ENCODE measurements at regions not wholly inside any gene's neighbourhood (a gene's known extent, or its start where the extent isn't known, plus 50 kb on each side); places are given as distances from the start of the nearest gene placed in this dataset.

DNA sequence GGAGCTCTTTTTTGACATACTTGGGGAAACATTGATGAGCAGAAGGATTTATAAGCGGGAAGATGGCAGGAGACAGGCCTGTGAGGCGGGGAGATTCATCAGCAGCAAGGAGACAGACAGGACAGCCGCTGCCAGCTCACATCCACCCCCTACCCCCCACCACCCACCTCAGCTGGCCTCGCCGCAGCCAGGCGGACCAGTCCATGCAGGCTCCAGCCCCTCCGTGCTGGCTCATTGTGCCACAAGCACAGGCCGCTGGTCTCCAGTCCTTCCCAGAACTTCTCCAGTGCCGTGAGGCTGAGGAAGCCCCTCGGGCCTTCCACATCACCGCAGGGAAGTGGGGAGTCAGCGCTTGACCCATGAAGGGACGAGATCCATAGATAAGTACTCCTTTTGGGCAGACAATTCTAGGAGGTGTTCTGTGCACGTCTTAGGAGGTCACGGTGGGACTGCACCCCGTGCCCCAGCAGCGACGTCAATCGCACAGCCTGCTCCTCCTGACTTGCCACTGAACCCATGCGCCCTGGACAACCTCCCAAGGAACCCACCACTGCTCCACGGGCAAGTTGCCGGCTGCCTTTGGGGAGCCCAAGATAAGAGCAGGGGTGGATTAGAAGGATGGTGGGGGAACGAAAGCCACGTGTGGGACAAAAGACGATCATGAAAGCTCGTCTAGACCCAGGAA lies 323.6 kb downstream of the C16orf95 start:
- no CpG with 5 or more reads among the region's 26 CpGs for WGBS (ENCODE audit: insufficient coverage, insufficient read length)
- H3K27me3 ChIP-seq (ENCODE audit: control insufficient read depth, insufficient read depth, low read length): no peaks in the 10 kb centered on the region

DNA sequence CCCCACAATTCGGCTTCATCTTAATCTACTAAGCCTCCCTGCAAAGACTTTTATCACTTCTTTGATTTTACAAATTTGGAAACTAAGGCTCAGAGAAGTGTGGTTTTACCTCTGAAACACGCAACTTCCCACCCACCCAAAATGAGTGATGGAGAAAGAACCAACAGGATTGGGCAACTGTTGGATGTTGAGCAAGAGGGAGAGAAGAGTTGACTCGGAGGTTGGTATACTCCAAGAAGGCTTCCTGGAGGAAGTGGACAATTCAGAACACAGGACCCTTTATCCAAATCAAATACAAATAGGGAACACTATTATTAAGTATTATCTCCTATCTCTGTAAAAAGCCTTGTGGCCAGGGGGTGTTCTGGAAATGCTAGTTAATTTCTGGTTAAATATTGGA lies 323.0 kb downstream of the C16orf95 start:
- no CpG with 5 or more reads among the region's 3 CpGs for WGBS (ENCODE audit: insufficient coverage, insufficient read length)
- Histone ChIP-seq H3K27me3 (ENCODE audit: control insufficient read depth, insufficient read depth, low read length) (no peaks in the 10 kb centered on the region), H3K9me3 (ENCODE audit: control insufficient read depth, insufficient read depth, low read length) (no peaks in the 10 kb centered on the region), H3K27ac (ENCODE audit: low read length) (no peak overlapping the region), H3K4me1 (ENCODE audit: control insufficient read depth, insufficient read depth, low read length) (no peaks in the 10 kb centered on the region), H3K36me3 (ENCODE audit: control insufficient read depth, insufficient read depth, low read length) (no peaks in the 10 kb centered on the region), H3K4me3 (ENCODE audit: low read length) (no peak overlapping the region)
- no peak for DNase-seq (ENCODE audit: low read depth, low spot score)

More for the DNA sequence above, 323.6 kb downstream of the C16orf95 start:
- DNase-seq (ENCODE audit: low read depth, low spot score): no peak
- Histone ChIP-seq H3K36me3 (ENCODE audit: control insufficient read depth, insufficient read depth, low read length) (no peaks in the 10 kb centered on the region), H3K4me3 (ENCODE audit: low read length) (no peak overlapping the region), H3K4me1 (ENCODE audit: control insufficient read depth, insufficient read depth, low read length) (no peaks in the 10 kb centered on the region), H3K9me3 (ENCODE audit: control insufficient read depth, insufficient read depth, low read length) (no peaks in the 10 kb centered on the region), H3K27ac (ENCODE audit: low read length) (no peak overlapping the region)

DNA sequence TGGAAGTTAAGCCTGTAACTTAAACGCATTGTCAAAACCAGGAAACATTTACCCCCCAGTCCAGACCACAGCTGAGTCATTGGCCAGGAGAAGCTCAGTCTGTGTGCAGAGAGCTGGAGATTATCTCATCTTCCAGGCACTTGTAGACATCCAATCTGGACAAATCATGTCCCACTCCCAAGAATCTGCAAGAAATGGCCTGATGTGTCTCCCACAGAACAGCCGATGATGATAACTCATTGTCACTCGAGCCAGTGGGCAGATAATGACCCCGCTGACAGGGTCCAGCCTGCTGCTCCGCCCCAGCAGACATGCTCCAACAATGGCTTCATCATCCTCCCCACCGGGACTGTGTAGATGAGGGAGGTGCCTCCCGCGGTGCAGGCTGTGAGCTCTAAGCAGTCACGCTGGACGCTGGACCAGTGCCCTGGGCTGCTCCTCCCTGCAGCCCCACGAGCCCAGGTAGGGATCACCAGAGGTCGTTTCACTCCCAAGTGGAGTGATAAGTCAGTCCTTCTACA lies 322.5 kb downstream of the C16orf95 start:
- WGBS (ENCODE audit: insufficient coverage, insufficient read length): no CpG with 5 or more reads among the region's 12 CpGs
- no peak for DNase-seq (ENCODE audit: low read depth, low spot score)
- H3K4me3 ChIP-seq (ENCODE audit: low read length): no peak overlapping the region
- H3K4me1 ChIP-seq (ENCODE audit: control insufficient read depth, insufficient read depth, low read length): no peaks in the 10 kb centered on the region
- H3K36me3 ChIP-seq (ENCODE audit: control insufficient read depth, insufficient read depth, low read length): no peaks in the 10 kb centered on the region
- H3K27ac ChIP-seq (ENCODE audit: low read length): no peak overlapping the region
- H3K27me3 ChIP-seq (ENCODE audit: control insufficient read depth, insufficient read depth, low read length): no peaks in the 10 kb centered on the region
- no peaks in the 10 kb centered on the region for H3K9me3 ChIP-seq (ENCODE audit: control insufficient read depth, insufficient read depth, low read length)

DNA sequence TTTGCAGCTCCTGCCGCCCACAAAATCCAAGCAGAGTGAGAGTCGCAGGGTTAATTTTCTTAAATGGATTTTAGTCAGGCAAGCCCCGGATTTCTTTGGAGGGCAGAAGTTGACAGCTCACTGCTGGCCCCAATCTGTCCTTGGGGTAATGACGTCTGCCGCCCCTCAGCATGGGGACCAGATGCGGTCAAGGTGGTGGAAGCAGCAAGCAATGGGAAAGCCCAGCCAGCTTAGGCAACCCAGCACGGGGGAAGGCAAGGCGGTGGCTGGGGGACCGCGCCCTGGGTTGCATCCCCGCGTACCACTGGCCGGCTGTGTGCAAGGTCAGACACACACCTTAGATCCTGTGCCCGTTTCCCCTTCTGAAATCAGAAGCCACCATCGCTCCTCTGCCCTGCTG lies 321.7 kb downstream of the C16orf95 start:
- H3K4me3 ChIP-seq (ENCODE audit: low read length): no peak overlapping the region
- H3K4me1 ChIP-seq (ENCODE audit: control insufficient read depth, insufficient read depth, low read length): no peaks in the 10 kb centered on the region
- H3K27ac ChIP-seq (ENCODE audit: low read length): no peak overlapping the region
- DNase-seq (ENCODE audit: low read depth, low spot score): no peak
- H3K36me3 ChIP-seq (ENCODE audit: control insufficient read depth, insufficient read depth, low read length): no peaks in the 10 kb centered on the region
- WGBS (ENCODE audit: insufficient coverage, insufficient read length): no CpG with 5 or more reads among the region's 15 CpGs
- no peaks in the 10 kb centered on the region for H3K27me3 ChIP-seq (ENCODE audit: control insufficient read depth, insufficient read depth, low read length)
- H3K9me3 ChIP-seq (ENCODE audit: control insufficient read depth, insufficient read depth, low read length): no peaks in the 10 kb centered on the region

DNA sequence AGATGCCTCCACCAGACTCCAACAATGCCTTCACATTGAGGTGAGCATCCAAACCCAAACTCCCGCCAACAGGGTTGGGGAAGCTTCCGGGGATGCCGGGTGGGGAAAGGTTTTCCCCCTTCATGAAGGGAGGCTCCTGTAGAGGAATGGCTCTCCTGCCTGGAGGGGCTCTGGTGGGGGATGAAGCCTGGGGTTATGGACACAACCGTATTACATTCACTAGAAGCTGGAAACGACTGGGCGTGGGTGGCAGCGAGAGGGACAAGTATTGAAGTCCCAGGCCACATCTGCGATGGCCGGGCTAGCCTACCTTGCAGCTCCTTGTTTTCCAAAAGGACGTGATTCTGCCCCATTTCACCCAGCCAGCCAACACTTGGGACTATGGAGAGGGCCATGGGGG lies 321.1 kb downstream of the C16orf95 start:
- H3K27ac ChIP-seq (ENCODE audit: low read length): no peak overlapping the region
- no peaks in the 10 kb centered on the region for H3K36me3 ChIP-seq (ENCODE audit: control insufficient read depth, insufficient read depth, low read length)
- no peaks in the 10 kb centered on the region for H3K4me1 ChIP-seq (ENCODE audit: control insufficient read depth, insufficient read depth, low read length)
- no peaks in the 10 kb centered on the region for H3K9me3 ChIP-seq (ENCODE audit: control insufficient read depth, insufficient read depth, low read length)
- no peak for DNase-seq (ENCODE audit: low read depth, low spot score)
- no CpG with 5 or more reads among the region's 10 CpGs for WGBS (ENCODE audit: insufficient coverage, insufficient read length)
- no peaks in the 10 kb centered on the region for H3K27me3 ChIP-seq (ENCODE audit: control insufficient read depth, insufficient read depth, low read length)
- H3K4me3 ChIP-seq (ENCODE audit: low read length): no peak overlapping the region

DNA sequence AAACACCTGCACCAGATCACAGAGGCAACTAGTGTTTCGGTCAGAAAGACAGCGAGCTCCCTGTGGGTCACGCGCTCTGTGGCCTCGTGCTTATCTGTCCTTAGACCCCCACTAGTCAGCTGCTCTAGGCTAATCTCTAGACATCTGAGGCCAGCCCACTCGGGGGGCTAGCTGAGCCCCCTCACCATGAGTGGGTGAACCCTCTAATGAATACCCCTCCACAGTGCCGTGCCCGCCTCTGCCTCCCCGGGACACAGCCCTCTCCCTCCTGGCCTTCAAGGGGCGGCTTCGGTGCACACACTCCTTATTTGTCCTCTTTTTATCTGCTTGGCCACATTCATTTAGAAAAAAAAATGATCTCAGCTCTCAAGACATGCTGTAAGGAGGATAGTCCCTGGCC lies 320.1 kb downstream of the C16orf95 start:
- H3K27ac ChIP-seq (ENCODE audit: low read length): no peak overlapping the region
- WGBS (ENCODE audit: insufficient coverage, insufficient read length): no CpG with 5 or more reads among the region's 11 CpGs
- H3K36me3 ChIP-seq (ENCODE audit: control insufficient read depth, insufficient read depth, low read length): no peaks in the 10 kb centered on the region
- no peaks in the 10 kb centered on the region for H3K27me3 ChIP-seq (ENCODE audit: control insufficient read depth, insufficient read depth, low read length)
- H3K9me3 ChIP-seq (ENCODE audit: control insufficient read depth, insufficient read depth, low read length): no peaks in the 10 kb centered on the region
- H3K4me1 ChIP-seq (ENCODE audit: control insufficient read depth, insufficient read depth, low read length): no peaks in the 10 kb centered on the region
- DNase-seq (ENCODE audit: low read depth, low spot score): no peak
- no peak overlapping the region for H3K4me3 ChIP-seq (ENCODE audit: low read length)

DNA sequence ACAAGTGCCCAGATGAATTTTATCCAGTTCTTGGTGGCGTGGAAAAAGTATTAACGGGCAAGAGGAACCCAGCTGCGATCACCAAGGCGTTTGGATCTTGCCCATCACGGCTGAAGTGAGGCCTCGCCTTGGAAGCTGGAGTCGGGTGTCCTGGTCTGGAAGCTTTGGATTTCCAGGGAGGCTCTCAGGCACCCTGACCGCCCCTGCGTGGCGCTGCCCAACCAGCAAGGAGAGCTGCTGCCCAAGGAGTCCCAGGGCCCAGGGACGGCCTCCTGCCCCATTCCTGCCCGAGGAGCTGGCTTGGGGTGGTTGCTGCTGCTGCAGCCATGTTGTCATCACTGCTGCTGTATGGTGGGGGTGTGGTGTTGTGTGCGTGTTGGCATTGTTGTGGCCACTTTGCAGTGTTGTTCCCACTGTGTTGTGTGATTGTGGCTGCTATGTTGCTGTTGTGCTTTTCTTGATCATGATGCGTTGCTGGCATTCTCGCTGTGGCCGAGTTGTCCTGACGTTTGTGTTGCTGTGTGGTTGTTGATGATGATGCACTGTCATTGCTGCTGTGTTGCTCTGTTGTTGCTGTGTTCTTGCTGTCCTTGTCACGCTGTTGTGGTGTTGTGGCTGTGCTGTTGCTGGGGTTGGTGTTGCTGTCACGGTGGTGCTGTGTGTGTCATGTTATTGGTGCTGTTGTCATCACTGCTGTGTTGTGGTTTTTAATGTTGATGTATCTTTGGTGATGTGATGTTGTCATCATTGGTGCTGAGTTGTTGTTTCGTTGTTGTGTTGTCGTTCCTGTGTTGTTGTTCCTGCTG lies 318.8 kb downstream of the C16orf95 start:
- no CpG with 5 or more reads among the region's 21 CpGs for WGBS (ENCODE audit: insufficient coverage, insufficient read length)
- DNase-seq (ENCODE audit: low read depth, low spot score): no peak
- no peaks in the 10 kb centered on the region for H3K4me1 ChIP-seq (ENCODE audit: control insufficient read depth, insufficient read depth, low read length)

DNA sequence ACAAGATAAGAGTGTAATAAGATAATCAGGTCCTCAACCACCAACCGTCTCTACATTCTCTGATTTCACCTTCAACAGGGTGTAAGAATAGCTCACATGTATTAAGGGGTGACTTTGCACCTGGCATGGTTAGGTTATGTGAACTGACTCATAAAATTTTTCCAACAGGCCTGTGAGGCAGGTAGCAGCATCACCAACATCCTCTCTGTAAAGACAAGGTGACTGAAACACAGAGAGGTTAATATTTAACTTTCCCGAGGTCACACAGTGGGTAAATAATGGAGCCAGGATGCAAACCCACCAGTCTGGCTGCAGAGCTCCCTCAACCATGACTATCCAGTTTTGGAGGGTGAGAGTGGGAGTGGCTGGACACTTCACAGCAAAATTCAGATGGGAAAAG lies 317.2 kb downstream of the C16orf95 start:
- H3K36me3 ChIP-seq (ENCODE audit: control insufficient read depth, insufficient read depth, low read length): no peaks in the 10 kb centered on the region
- no peak overlapping the region for H3K27ac ChIP-seq (ENCODE audit: low read length)
- H3K9me3 ChIP-seq (ENCODE audit: control insufficient read depth, insufficient read depth, low read length): no peaks in the 10 kb centered on the region
- H3K4me1 ChIP-seq (ENCODE audit: control insufficient read depth, insufficient read depth, low read length): no peaks in the 10 kb centered on the region
- no peak overlapping the region for H3K4me3 ChIP-seq (ENCODE audit: low read length)
- no CpG with 5 or more reads among the region's 2 CpGs for WGBS (ENCODE audit: insufficient coverage, insufficient read length)
- no peak for DNase-seq (ENCODE audit: low read depth, low spot score)
- H3K27me3 ChIP-seq (ENCODE audit: control insufficient read depth, insufficient read depth, low read length): no peaks in the 10 kb centered on the region

More for the DNA sequence above, 318.8 kb downstream of the C16orf95 start:
- Histone ChIP-seq H3K27me3 (ENCODE audit: control insufficient read depth, insufficient read depth, low read length) (no peaks in the 10 kb centered on the region), H3K4me3 (ENCODE audit: low read length) (no peak overlapping the region), H3K36me3 (ENCODE audit: control insufficient read depth, insufficient read depth, low read length) (no peaks in the 10 kb centered on the region), H3K27ac (ENCODE audit: low read length) (no peak overlapping the region), H3K9me3 (ENCODE audit: control insufficient read depth, insufficient read depth, low read length) (no peaks in the 10 kb centered on the region)

DNA sequence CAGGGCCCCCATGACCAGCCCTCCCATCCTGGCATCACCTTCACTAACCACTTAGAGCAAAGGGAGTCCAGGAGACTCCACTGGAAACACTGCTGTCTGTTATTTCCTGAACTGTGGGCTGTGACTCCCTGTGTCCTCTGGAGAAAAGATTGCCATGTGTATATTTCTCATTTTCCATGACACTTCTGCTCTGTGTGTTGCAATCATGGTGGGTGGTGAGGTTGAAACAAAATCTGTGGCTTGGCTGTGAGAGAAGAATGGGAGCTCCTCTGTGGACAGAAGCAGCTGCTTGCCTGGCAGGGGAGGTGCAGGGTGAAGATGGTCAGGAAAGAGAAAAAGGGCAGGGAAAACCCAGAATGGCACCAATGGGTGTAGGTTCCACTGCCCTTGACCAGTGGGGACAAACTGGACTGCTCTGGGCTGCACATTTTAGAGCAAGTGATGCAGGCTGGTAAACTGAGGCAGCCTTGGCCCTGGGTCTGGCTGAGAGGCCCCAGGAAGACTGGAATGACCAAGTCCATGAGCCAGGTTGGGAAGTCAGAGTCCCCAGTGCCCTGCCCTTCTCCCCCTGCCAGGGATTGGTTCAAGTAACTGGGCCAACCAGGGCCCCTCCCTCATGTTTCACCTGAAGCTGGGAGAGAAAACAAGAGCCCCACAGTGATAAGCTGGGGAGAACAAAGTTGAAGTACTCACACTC lies 314.3 kb downstream of the C16orf95 start:
- no peaks in the 10 kb centered on the region for H3K9me3 ChIP-seq (ENCODE audit: control insufficient read depth, insufficient read depth, low read length)
- H3K27ac ChIP-seq (ENCODE audit: low read length): no peak overlapping the region
- no peak for DNase-seq (ENCODE audit: low read depth, low spot score)
- H3K4me1 ChIP-seq (ENCODE audit: control insufficient read depth, insufficient read depth, low read length): no peaks in the 10 kb centered on the region
- no peaks in the 10 kb centered on the region for H3K27me3 ChIP-seq (ENCODE audit: control insufficient read depth, insufficient read depth, low read length)
- no peaks in the 10 kb centered on the region for H3K36me3 ChIP-seq (ENCODE audit: control insufficient read depth, insufficient read depth, low read length)
- no peak overlapping the region for H3K4me3 ChIP-seq (ENCODE audit: low read length)

DNA sequence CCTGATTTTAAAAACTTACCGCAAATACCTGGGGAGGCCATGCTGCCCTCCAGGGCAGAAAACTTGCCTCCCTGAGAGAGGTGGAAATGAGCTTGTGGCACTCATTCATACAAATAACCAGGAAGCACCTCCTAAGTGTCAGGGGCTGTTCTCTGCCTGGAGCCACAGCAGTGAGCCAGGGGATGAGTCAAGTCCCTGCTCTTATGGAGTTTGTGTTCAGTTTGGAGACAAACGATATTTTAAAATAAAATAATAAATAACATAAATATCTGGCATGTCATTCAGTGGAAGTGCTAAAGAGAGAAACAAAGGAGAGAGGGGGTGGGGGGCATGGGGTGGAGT lies 313.8 kb downstream of the C16orf95 start:
- Histone ChIP-seq H3K4me3 (ENCODE audit: low read length) (no peak overlapping the region), H3K36me3 (ENCODE audit: control insufficient read depth, insufficient read depth, low read length) (no peaks in the 10 kb centered on the region), H3K9me3 (ENCODE audit: control insufficient read depth, insufficient read depth, low read length) (no peaks in the 10 kb centered on the region), H3K4me1 (ENCODE audit: control insufficient read depth, insufficient read depth, low read length) (no peaks in the 10 kb centered on the region), H3K27ac (ENCODE audit: low read length) (no peak overlapping the region), H3K27me3 (ENCODE audit: control insufficient read depth, insufficient read depth, low read length) (no peaks in the 10 kb centered on the region)
- DNase-seq (ENCODE audit: low read depth, low spot score): no peak
- WGBS (ENCODE audit: insufficient coverage, insufficient read length): no CpG with 5 or more reads among the region's 2 CpGs

All from iPS DF 6.9 (cell line).